8988T (cell line): ENCODE measurements at regions not wholly inside any gene's neighbourhood (a gene's known extent, or its start where the extent isn't known, plus 50 kb on each side); places are given as distances from the start of the nearest gene placed in this dataset.

Experiments
- DNase-seq: peaks from one replicate; pipeline ENCODE4 v3.0.0; 2011

GRCh38 chr4:123338715-123339114 lies 57.9 kb upstream of the SPRY1 start:
- DNase-seq, result no peak

DNA sequence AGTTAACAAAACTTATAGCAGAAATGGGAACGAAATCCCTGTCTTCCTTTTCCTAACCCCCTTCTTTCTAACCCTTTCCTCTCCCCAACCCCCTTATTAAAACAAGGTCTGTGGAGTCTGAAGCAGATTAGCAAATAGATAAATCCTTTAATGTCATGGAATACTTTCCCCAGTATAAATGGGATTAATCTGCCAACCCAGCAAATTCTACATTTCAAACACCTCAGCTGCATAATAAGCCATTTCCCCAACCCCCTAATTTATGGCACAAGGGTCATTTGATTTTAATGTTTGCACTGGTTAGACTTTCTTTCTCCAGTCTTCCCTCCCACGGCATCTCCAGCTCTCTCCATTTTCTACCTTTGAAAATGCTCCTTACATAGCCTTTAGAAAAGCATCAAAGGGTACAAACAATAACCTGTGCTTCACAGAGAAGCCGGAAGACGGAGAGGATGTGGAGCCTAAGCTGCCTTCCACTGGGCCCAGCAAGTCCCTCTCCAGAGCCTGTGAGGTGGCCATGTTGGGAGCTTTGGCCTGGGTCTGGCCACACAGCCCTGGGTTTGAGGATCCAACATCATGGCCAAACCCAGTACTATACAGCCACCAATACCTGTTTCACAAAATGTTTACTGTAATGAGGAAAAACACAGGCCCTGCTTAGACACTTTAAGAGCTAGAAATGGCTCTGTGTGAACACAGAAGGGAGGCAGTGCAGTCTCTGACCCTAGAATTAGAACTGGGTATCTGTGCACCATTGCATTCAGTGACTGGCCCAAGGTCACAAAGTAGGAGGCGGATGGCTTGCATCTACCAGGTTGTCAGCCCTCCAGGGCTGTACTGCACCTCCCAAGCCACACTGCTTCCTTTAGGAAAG lies 56.9 kb upstream of the SPRY1 start:
- no peak for DNase-seq

DNA sequence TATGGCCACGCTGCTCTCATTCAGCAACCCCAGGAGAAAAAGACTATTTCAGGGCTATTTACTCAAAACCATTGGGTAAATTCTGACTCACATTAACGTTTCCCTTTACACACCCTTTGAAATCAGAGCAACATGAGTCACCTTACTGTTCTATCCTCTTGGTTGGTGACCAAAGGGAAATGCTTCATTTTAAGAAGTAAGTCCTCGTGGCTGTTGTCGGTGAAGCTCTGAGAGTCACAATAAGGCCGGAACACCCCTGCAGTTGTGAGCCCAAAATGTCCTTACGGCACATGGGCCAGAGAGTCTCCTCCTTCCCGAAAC lies 56.3 kb upstream of the SPRY1 start:
- DNase-seq, result peak; percentile 17

- no peak for DNase-seq
Measured at GRCh38 chr4:123342498-123342897, 54.1 kb upstream of the SPRY1 start.

DNA sequence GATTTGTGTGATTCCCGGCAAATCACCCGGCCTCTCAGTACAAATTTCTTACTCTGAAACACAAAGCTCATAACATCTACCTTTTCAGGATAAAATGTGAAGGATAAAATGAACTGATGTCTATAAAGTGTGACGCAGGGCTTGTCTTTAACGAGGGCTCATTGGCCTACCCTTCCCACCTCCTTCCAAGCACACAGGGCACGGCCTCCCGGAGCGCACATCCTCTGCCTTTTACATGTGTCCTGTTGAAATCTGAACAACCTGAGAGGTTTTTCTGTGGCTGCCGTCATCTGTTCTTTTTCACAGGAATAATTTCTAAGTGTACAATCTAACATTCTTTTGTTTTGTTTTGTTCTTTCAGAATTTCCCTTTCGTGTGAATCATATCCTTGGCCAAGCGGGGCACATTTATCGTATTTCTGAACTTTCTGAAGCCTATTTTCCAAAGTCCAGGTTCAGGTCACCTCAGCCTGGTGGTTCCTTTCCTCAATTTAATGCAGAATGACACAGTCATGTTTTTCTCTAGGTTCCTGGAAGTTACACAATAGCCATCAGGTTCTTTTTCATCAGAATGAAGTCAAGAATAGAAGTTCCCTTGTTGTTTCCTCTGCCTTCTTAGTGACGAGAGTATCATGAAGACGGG lies 53.1 kb upstream of the SPRY1 start:
- no peak for DNase-seq

DNA sequence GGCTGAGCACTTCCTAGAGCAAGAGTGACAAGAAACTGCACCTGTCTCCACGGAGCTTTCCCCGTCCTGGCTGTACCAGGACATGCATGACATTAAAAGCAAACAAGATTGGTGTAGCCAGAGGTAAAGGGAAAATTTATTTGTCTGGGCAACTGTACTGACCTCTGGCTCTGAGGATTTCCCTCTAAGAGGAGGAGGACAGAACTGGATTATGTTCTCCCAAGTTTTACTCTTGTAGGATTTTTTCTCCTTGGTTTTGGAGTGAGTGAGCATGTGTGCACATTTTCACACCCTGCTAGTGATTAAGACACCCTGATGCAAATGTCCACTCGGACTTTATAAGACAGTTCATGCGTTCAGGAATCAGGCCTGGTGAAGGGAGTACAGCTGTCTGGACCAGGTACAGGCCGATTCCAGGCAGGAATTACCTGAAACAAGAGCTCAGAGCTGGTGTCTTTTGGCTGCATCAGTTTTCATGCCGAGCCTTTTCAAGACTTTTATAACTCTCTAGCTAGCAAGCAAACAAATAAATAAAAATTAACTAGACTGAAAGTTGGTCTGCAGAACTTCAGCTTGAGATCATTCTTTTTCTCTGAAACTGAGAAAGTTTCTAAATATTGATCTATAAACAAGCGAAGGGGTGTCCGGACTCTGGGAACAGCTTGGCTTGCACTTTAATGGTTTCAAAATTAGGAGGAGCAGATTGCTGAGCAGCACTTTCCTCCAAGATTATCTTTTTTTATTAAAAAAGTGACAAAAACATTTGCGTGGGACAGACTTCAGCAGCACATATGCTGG lies 51.3 kb upstream of the SPRY1 start:
- DNase-seq, result no peak

DNA sequence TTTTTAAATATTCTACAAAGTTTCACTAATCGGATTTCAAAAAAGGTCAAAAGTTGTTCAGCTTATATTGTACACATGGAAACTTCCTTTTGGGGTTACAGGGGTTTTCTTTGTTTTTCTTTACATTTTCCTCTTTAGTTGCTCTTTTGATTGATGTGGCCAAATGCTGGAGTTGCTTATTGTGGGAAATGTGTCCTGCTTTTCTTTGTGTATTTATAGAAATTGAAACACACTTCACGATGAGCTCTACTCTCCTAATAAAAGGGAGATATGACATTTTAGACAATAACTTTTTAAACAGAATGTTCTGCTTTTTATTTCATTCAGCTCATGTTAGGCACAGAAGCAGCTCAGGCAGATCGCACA lies 50.7 kb upstream of the SPRY1 start:
- DNase-seq, result no peak

DNA sequence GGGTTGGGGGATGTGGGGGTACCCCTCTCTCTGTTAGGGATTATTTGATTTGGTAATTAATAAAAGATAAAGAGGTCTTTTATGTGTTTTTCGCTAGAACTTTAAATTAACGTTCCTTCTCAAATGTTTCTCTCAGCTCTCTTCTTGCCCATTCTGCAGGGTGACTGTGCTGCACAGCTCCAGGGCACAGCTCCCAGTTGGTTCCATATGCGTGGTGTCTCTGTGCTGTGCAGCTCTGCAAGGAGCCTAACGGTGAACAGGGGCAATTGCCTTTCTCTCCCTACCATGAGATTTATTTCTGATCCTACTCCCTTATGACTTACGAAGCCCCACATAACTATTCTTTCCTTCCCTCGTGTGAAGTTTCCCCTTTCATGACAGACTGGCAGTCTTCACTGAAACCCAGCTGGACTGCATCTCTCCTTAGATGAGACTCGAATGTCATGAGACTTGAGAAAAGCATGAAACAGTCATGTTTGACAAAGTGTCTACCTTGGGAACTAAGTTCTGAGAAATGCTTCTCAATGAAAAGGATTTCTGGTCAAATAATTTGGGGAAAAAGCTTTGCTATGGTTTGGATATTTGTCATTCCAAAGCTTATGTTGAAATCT lies 50.2 kb upstream of the SPRY1 start:
- DNase-seq, result no peak
